GM18909 (cell line): ENCODE measurements at regions not wholly inside any gene's neighbourhood (a gene's known extent, or its start where the extent isn't known, plus 50 kb on each side); places are given as distances from the start of the nearest gene placed in this dataset.

Experiments
- ATAC-seq: cut with Tn5 transposase; IDR thresholded peaks from one replicate; pipeline ENCODE4 v1.9.1; 2021; ENCODE audit warnings: mild to moderate bottlenecking; ENCODE audit not compliant: unreplicated experiment, poor library complexity

GRCh38 chr17:77320044-77320440, 179.3 kb downstream of the SEC14L1 start:
- ATAC-seq, result no peak

GRCh38 chr17:77320485-77321256, 179.9 kb downstream of the SEC14L1 start:
- ATAC-seq, result peak; percentile 34

GRCh38 chr17:77321649-77322513, 181.1 kb downstream of the SEC14L1 start:
- ATAC-seq, result no peak

- no peak for ATAC-seq
Measured at GRCh38 chr17:77322514-77323412, 182.0 kb downstream of the SEC14L1 start.

GRCh38 chr17:77323413-77324171, 182.8 kb downstream of the SEC14L1 start:
- ATAC-seq, result no peak

- no peak for ATAC-seq
Measured at GRCh38 chr17:77324227-77324626, 183.5 kb downstream of the SEC14L1 start.

GRCh38 chr17:77325577-77326075, 184.9 kb downstream of the SEC14L1 start:
- ATAC-seq, result peak; percentile 15

GRCh38 chr17:77326076-77326591, 185.4 kb downstream of the SEC14L1 start:
- ATAC-seq, result no peak

- no peak for ATAC-seq
Measured at GRCh38 chr17:77326636-77327035, 185.9 kb downstream of the SEC14L1 start.

- no peak for ATAC-seq
Measured at GRCh38 chr17:77327181-77327565, 186.4 kb downstream of the SEC14L1 start.

- no peak for ATAC-seq
Measured at GRCh38 chr17:77327566-77328464, 187.0 kb downstream of the SEC14L1 start.

- no peak for ATAC-seq
Measured at GRCh38 chr17:77328823-77329740, 188.3 kb downstream of the SEC14L1 start.

- no peak for ATAC-seq
Measured at GRCh38 chr17:77329741-77330531, 189.2 kb downstream of the SEC14L1 start.

- ATAC-seq, result no peak
Measured at GRCh38 chr17:77330602-77331081, 189.9 kb downstream of the SEC14L1 start.

GRCh38 chr17:77331301-77331864, 190.6 kb downstream of the SEC14L1 start:
- peak; percentile 77 for ATAC-seq
